Activated CD4-positive, alpha-beta memory T cell treated with anti-CD3 and anti-CD28 coated beads for 36 hours (primary cell): ENCODE measurements at regions not wholly inside any gene's neighbourhood (a gene's known extent, or its start where the extent isn't known, plus 50 kb on each side); places are given as distances from the start of the nearest gene placed in this dataset.

Source experiments
- CTCF ChIA-PET: fragments of 350-600 bp; sonication (Branson Sonifier 250); formaldehyde crosslinking; loops from one replicate; lab custom pipeline; 2021; ENCODE audit warnings: antibody characterized with exemption, inconsistent platforms; lab: Charles Lee
- POLR2A ChIA-PET: fragments of 350-600 bp; sonication (Branson Sonifier 250); formaldehyde crosslinking; loops from one replicate; lab custom pipeline; 2021; ENCODE audit warnings: antibody characterized with exemption; lab: Charles Lee
- DNase-seq: peaks from one replicate; pipeline ENCODE4 v3.0.0-alpha.2; 2020
- H3K27ac Mint-ChIP-seq: one replicate; pipeline ENCODE4 v1.8.0; 2021; ENCODE audit warnings: mixed read lengths
- H3K27me3 Mint-ChIP-seq: one replicate; pipeline ENCODE4 v1.8.0; 2021; ENCODE audit warnings: mixed read lengths
- H3K36me3 Mint-ChIP-seq: one replicate; pipeline ENCODE4 v1.8.0; 2021; ENCODE audit warnings: mixed read lengths
- H3K4me1 Mint-ChIP-seq: one replicate; pipeline ENCODE4 v1.8.0; 2021; ENCODE audit warnings: low read depth, mixed read lengths
- H3K4me3 Mint-ChIP-seq: one replicate; pipeline ENCODE4 v1.8.0; 2021; ENCODE audit warnings: mild to moderate bottlenecking, mixed read lengths
- H3K9me3 Mint-ChIP-seq: one replicate; pipeline ENCODE4 v1.8.0; 2021; ENCODE audit warnings: mixed read lengths
- intact Hi-C: fragments of 100-400 bp; cut with micrococcal nuclease; formaldehyde crosslinking; loops from one replicate; pipeline ENCODE4 v1.15.1; 2023

GRCh38 chr22:48449466-48450187 is 1378.0 kb downstream of the BRD1 start:
- Mint-ChIP-seq H3K27ac (no peak overlapping the region), H3K4me3 (no peak overlapping the region), H3K27me3 (no peaks in the 10 kb centered on the region), H3K4me1 (no peaks in the 10 kb centered on the region), H3K9me3 (no peaks in the 10 kb centered on the region), H3K36me3 (no peaks in the 10 kb centered on the region)
- intact Hi-C loops = no loop called here
- DNase-seq = no peak
- ChIA-PET CTCF (no interaction called here), POLR2A (no interaction called here)

DNA sequence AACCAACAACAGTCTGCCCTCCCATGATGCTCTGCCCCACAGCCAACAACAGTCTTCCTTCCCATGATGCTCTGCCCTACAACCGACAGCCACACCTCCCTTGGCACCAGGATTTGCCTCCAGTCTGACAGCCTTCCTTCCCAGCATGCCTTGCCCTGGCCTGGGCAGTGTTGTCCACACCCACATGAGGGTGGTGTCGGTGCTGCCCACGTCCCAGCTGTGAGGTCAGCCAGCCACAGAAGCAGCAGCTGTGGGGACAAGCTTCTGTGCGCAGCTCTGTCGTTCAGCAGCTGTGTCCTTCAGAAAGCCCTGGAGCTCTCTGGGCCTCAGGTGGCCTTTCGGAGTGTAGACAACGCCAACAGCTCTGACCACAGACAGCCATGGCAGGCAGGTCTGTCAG is 1378.9 kb downstream of the BRD1 start:
- H3K4me1 Mint-ChIP-seq = no peaks in the 10 kb centered on the region
- intact Hi-C loops = no loop called here
- no peaks in the 10 kb centered on the region for H3K36me3 Mint-ChIP-seq
- no peak overlapping the region for H3K4me3 Mint-ChIP-seq
- CTCF ChIA-PET = no interaction called here
- no peak for DNase-seq
- POLR2A ChIA-PET = no interaction called here
- no peaks in the 10 kb centered on the region for H3K27me3 Mint-ChIP-seq
- no peak overlapping the region for H3K27ac Mint-ChIP-seq
- H3K9me3 Mint-ChIP-seq = no peaks in the 10 kb centered on the region

DNA sequence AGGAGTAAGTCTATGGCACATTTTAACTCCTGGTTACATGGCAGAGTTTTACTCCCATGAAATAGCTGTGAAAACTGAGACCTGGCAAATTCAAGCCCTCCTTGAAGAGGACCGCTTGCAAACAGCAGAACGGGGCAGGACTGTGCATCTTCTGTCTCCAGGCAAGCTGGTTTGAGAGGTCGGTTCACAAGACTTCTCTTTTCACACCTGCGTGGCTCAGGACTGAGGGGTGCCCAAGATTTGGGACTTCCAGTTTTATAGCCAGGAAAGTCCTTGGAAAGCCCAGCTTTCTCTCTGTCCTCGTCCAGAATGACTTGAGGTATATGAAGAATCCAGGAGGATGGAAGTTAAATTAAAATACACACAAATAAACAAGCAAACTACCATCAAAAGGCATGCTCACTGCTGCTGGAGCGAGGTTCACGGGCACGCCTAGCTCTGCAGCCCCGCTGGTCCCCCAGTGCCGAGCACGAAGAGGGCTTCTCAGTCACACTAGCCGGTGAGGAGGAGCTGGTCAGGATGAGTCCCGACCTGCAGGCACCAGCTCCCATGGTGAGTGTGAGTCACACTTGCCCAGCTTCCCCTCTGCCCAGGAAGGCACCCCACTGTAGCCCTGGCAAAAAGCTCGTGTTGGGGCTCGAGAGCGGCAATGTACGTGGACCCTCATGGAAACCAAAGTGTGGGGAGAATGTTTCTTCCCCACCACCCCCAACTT is 1382.4 kb downstream of the BRD1 start:
- ChIA-PET CTCF (no interaction called here), POLR2A (no interaction called here)
- Mint-ChIP-seq H3K36me3 (no peaks in the 10 kb centered on the region), H3K4me3 (no peak overlapping the region), H3K27me3 (no peaks in the 10 kb centered on the region), H3K9me3 (no peaks in the 10 kb centered on the region), H3K4me1 (no peaks in the 10 kb centered on the region), H3K27ac (no peak overlapping the region)
- intact Hi-C loops = no loop called here
- DNase-seq = no peak

GRCh38 chr22:48444320-48445112 is 1383.2 kb downstream of the BRD1 start:
- ChIA-PET CTCF (no interaction called here), POLR2A (no interaction called here)
- DNase-seq = no peak
- H3K4me3 Mint-ChIP-seq = no peak overlapping the region
- no peaks in the 10 kb centered on the region for H3K27me3 Mint-ChIP-seq
- no peaks in the 10 kb centered on the region for H3K4me1 Mint-ChIP-seq
- H3K9me3 Mint-ChIP-seq = no peaks in the 10 kb centered on the region
- intact Hi-C loops = no loop called here
- H3K36me3 Mint-ChIP-seq = no peaks in the 10 kb centered on the region
- H3K27ac Mint-ChIP-seq = no peak overlapping the region

- H3K36me3 Mint-ChIP-seq = no peaks in the 10 kb centered on the region
- DNase-seq = no peak
- no peaks in the 10 kb centered on the region for H3K27me3 Mint-ChIP-seq
- ChIA-PET POLR2A (no interaction called here), CTCF (no interaction called here)
- intact Hi-C loops = no loop called here
- H3K4me3 Mint-ChIP-seq = no peak overlapping the region
- no peak overlapping the region for H3K27ac Mint-ChIP-seq
- H3K9me3 Mint-ChIP-seq = no peaks in the 10 kb centered on the region
- H3K4me1 Mint-ChIP-seq = no peaks in the 10 kb centered on the region
These were observed 1384.0 kb downstream of the BRD1 start for GRCh38 chr22:48443680-48444079.

- intact Hi-C loops = no loop called here
- ChIA-PET POLR2A (no interaction called here), CTCF (no interaction called here)
- no peak for DNase-seq
- H3K4me1 Mint-ChIP-seq = no peaks in the 10 kb centered on the region
- H3K36me3 Mint-ChIP-seq = no peaks in the 10 kb centered on the region
- no peaks in the 10 kb centered on the region for H3K27me3 Mint-ChIP-seq
- H3K27ac Mint-ChIP-seq = no peak overlapping the region
- no peaks in the 10 kb centered on the region for H3K9me3 Mint-ChIP-seq
- H3K4me3 Mint-ChIP-seq = no peak overlapping the region
These were observed 1385.0 kb downstream of the BRD1 start for GRCh38 chr22:48442663-48443062.

GRCh38 chr22:48441553-48441850 is 1386.2 kb downstream of the BRD1 start:
- Mint-ChIP-seq H3K4me3 (no peak overlapping the region), H3K27me3 (no peaks in the 10 kb centered on the region), H3K27ac (no peak overlapping the region), H3K9me3 (no peaks in the 10 kb centered on the region), H3K36me3 (no peaks in the 10 kb centered on the region), H3K4me1 (no peaks in the 10 kb centered on the region)
- intact Hi-C loops = no loop called here
- POLR2A ChIA-PET = no interaction called here
- DNase-seq = no peak
- CTCF ChIA-PET = no interaction called here

- no peak overlapping the region for H3K4me3 Mint-ChIP-seq
- no peaks in the 10 kb centered on the region for H3K27me3 Mint-ChIP-seq
- no peaks in the 10 kb centered on the region for H3K9me3 Mint-ChIP-seq
- no peak overlapping the region for H3K27ac Mint-ChIP-seq
- no peak for DNase-seq
- H3K36me3 Mint-ChIP-seq = no peaks in the 10 kb centered on the region
- CTCF ChIA-PET = no interaction called here
- no peaks in the 10 kb centered on the region for H3K4me1 Mint-ChIP-seq
- POLR2A ChIA-PET = no interaction called here
- intact Hi-C loops = no loop called here
These were observed 1386.8 kb downstream of the BRD1 start for GRCh38 chr22:48440673-48441552.

DNA sequence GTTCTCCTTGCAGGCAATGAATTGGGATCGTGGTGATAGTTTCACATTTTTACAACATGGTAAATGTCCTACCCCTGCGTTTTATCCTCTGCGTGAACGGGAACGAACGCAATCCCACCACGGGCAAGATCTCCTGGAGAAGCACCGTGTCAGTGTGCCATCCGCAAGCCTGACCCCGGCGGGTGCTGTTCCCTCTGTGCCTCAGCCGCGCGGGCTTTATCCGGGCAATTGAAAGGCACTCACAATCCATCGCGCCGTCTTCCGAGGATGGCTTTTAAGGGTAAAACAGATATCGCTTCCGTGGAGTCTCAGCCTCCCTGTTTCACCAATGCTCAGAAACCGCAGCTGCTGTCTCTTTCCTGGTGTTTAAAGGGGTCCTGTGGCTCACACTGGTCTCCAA is 1387.5 kb downstream of the BRD1 start:
- no peak overlapping the region for H3K4me3 Mint-ChIP-seq
- H3K4me1 Mint-ChIP-seq = no peaks in the 10 kb centered on the region
- POLR2A ChIA-PET = no interaction called here
- H3K9me3 Mint-ChIP-seq = no peaks in the 10 kb centered on the region
- no peak overlapping the region for H3K27ac Mint-ChIP-seq
- intact Hi-C loops = no loop called here
- DNase-seq = no peak
- no peaks in the 10 kb centered on the region for H3K36me3 Mint-ChIP-seq
- no peaks in the 10 kb centered on the region for H3K27me3 Mint-ChIP-seq
- CTCF ChIA-PET = no interaction called here

DNA sequence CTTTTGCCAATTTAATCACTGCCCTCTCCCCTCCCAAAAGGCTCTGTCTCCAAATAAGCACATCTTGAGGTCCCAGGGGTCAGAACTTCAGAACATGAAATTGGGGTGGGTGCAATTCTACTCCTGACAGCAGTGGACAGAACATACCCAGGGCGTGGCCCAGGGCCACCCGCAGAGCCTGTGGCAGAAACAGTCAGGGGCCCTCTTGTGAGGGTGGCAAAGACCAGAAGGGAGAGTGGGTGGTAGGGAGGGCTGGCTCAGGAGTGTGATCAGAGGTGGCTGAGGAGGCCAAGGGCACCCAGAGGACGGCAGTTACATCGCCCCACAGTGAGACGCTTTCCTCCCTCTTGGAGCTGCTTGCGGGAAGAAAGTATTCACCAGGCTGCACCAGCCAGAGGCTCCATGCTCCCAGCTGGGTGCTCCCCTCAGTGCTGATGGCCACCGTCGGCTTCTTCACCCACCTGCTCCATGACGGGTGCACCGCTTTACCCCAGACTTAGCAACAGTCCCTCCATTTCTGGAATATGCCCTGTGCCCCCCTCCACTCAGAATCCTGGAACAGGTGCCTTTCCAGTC is 1388.0 kb downstream of the BRD1 start:
- POLR2A ChIA-PET = no interaction called here
- intact Hi-C loops = no loop called here
- no peaks in the 10 kb centered on the region for H3K9me3 Mint-ChIP-seq
- no peaks in the 10 kb centered on the region for H3K27me3 Mint-ChIP-seq
- no peak overlapping the region for H3K4me3 Mint-ChIP-seq
- H3K4me1 Mint-ChIP-seq = no peaks in the 10 kb centered on the region
- CTCF ChIA-PET = no interaction called here
- H3K36me3 Mint-ChIP-seq = no peaks in the 10 kb centered on the region
- no peak overlapping the region for H3K27ac Mint-ChIP-seq
- no peak for DNase-seq

- Mint-ChIP-seq H3K36me3 (no peaks in the 10 kb centered on the region), H3K4me1 (no peaks in the 10 kb centered on the region), H3K27ac (no peak overlapping the region), H3K27me3 (no peaks in the 10 kb centered on the region), H3K9me3 (no peaks in the 10 kb centered on the region), H3K4me3 (no peak overlapping the region)
- no peak for DNase-seq
- intact Hi-C loops = no loop called here
- ChIA-PET POLR2A (no interaction called here), CTCF (no interaction called here)
These were observed 1388.7 kb downstream of the BRD1 start for GRCh38 chr22:48438800-48439559.
